ENCODE measurements at regions not wholly inside any gene's neighbourhood (a gene's known extent, or its start where the extent isn't known, plus 50 kb on each side); places are given as distances from the start of the nearest gene placed in this dataset.

GRCh38 chr3:132987396-132987795 lies 50.8 kb upstream of the TMEM108 start:
- no peak for DNase-seq (ENCODE audit: low read depth, low spot score)
- H3K27me3 ChIP-seq (ENCODE audit: control insufficient read depth, insufficient read depth, low read length), result no peaks in the 10 kb centered on the region
- H3K9me3 ChIP-seq (ENCODE audit: control insufficient read depth, insufficient read depth, low read length), result no peaks in the 10 kb centered on the region
- CTCF ChIA-PET, result no interaction called here
- POLR2A ChIA-PET, result no interaction called here
- no peak for TF ChIP-seq CTCF (IDR thresholded peaks at IDR 0.05; ENCODE audit: low read depth, low read length)
- H3K27ac ChIP-seq (ENCODE audit: low read depth, low read length), result no peak overlapping the region
- H3K4me3 ChIP-seq (ENCODE audit: low read depth, low read length), result no peak overlapping the region

DNA sequence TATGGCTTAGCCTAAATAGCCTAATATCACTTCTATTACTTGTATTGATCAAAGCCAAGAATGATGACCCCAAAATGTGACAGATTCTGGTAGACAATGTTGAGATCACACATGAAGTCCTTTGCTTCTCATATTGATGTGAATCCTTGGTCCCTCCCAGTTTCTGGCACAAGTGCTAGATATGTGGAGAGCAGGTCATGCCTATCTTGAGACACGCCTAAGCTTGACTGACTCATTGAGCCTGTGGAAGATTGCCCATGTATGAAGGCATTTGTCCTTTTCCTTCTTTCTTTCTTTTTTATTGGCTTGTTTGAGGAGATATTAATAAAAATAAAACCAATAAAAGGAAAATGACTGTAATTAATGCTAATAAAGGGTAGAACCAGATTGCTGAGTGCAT lies 54.0 kb upstream of the TMEM108 start:
- no peak for DNase-seq (ENCODE audit: low read depth, low spot score)
- ChIA-PET POLR2A (no interaction called here), CTCF (no interaction called here)
- Histone ChIP-seq H3K27me3 (ENCODE audit: control insufficient read depth, insufficient read depth, low read length) (no peaks in the 10 kb centered on the region), H3K4me3 (ENCODE audit: low read depth, low read length) (no peak overlapping the region), H3K9me3 (ENCODE audit: control insufficient read depth, insufficient read depth, low read length) (no peaks in the 10 kb centered on the region), H3K27ac (ENCODE audit: low read depth, low read length) (no peak overlapping the region)
- TF ChIP-seq CTCF (IDR thresholded peaks at IDR 0.05; ENCODE audit: low read depth, low read length), result no peak

GRCh38 chr3:132983143-132983770 lies 54.9 kb upstream of the TMEM108 start:
- H3K9me3 ChIP-seq (ENCODE audit: control insufficient read depth, insufficient read depth, low read length), result no peaks in the 10 kb centered on the region
- no peaks in the 10 kb centered on the region for H3K27me3 ChIP-seq (ENCODE audit: control insufficient read depth, insufficient read depth, low read length)
- ChIA-PET CTCF (no interaction called here), POLR2A (no interaction called here)
- no peak for TF ChIP-seq CTCF (IDR thresholded peaks at IDR 0.05; ENCODE audit: low read depth, low read length)
- H3K27ac ChIP-seq (ENCODE audit: low read depth, low read length), result no peak overlapping the region
- no peak overlapping the region for H3K4me3 ChIP-seq (ENCODE audit: low read depth, low read length)
- DNase-seq (ENCODE audit: low read depth, low spot score), result no peak

- ChIA-PET CTCF (no interaction called here), POLR2A (no interaction called here)
- H3K4me3 ChIP-seq (ENCODE audit: low read depth, low read length), result no peak overlapping the region
- DNase-seq (ENCODE audit: low read depth, low spot score), result no peak
- no peaks in the 10 kb centered on the region for H3K27me3 ChIP-seq (ENCODE audit: control insufficient read depth, insufficient read depth, low read length)
- no peak for TF ChIP-seq CTCF (IDR thresholded peaks at IDR 0.05; ENCODE audit: low read depth, low read length)
- H3K27ac ChIP-seq (ENCODE audit: low read depth, low read length), result no peak overlapping the region
- no peaks in the 10 kb centered on the region for H3K9me3 ChIP-seq (ENCODE audit: control insufficient read depth, insufficient read depth, low read length)
Observed at GRCh38 chr3:132981719-132982118, 56.5 kb upstream of the TMEM108 start.

DNA sequence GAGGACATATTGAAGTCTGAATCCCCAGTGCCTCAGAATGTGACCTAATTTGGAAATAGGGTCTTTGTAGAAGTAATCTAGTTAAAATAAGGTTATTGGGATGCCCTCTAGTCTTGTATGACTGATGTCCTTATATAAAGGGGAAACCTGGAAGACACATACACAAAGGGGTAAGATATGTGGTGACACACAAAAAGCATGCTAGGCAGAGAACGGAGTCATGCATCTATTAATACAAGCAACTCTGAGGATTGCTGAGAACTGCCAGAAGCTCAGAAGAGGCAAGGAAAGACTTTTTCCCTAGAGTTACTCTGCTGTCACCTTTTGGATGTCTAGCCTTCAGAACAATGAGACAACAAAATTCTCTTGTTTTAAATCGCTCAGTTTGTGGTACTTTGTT lies 58.1 kb upstream of the TMEM108 start:
- no peak for TF ChIP-seq CTCF (IDR thresholded peaks at IDR 0.05; ENCODE audit: low read depth, low read length)
- POLR2A ChIA-PET, result no interaction called here
- Histone ChIP-seq H3K27ac (ENCODE audit: low read depth, low read length) (no peak overlapping the region), H3K4me3 (ENCODE audit: low read depth, low read length) (no peak overlapping the region), H3K27me3 (ENCODE audit: control insufficient read depth, insufficient read depth, low read length) (no peaks in the 10 kb centered on the region), H3K9me3 (ENCODE audit: control insufficient read depth, insufficient read depth, low read length) (no peaks in the 10 kb centered on the region)
- no peak for DNase-seq (ENCODE audit: low read depth, low spot score)
- CTCF ChIA-PET, result no interaction called here
